GM23338 (cell line): ENCODE measurements at regions not wholly inside any gene's neighbourhood (a gene's known extent, or its start where the extent isn't known, plus 50 kb on each side); places are given as distances from the start of the nearest gene placed in this dataset.

ENCODE experiments used
- ATAC-seq: fragments of 200-7000 bp; cut with Tn5 transposase; 3 replicates; pipeline ENCODE4 v1.9.1; 2020
- DNase-seq: peaks from one replicate; pipeline ENCODE4 v3.0.0-alpha.2; 2015; ENCODE audit warnings: low spot score
- H2AFZ ChIP-seq: fragments of 200-600 bp; sonication (generic); 2 replicates; pipeline ENCODE4 v1.8.0; 2016; ENCODE audit warnings: antibody characterized with exemption, mild to moderate bottlenecking, moderate library complexity
- H3F3A ChIP-seq: fragments of 200-600 bp; sonication (generic); replicated peaks from 2 replicates; pipeline ENCODE4 v1.8.0; 2017; ENCODE audit warnings: antibody characterized with exemption, mixed run types, low read depth
- H3K27ac ChIP-seq: fragments of 200-600 bp; sonication (generic); 2 replicates; pipeline ENCODE4 v1.6.1; 2016; ENCODE audit warnings: low read depth
- H3K27me3 ChIP-seq: fragments of 200-600 bp; sonication (generic); 2 replicates; pipeline ENCODE4 v1.8.0; 2016; ENCODE audit warnings: mild to moderate bottlenecking, mixed run types, moderate library complexity; ENCODE audit not compliant: insufficient read depth
- H3K36me3 ChIP-seq: fragments of 200-600 bp; sonication (generic); 2 replicates; pipeline ENCODE4 v1.8.0; 2016; ENCODE audit warnings: mild to moderate bottlenecking; ENCODE audit not compliant: insufficient read depth
- H3K4me1 ChIP-seq: fragments of 200-600 bp; sonication (generic); 2 replicates; pipeline ENCODE4 v1.8.0; 2016; ENCODE audit warnings: mild to moderate bottlenecking, moderate library complexity; ENCODE audit not compliant: insufficient read depth
- H3K4me2 ChIP-seq: fragments of 200-600 bp; sonication (generic); 2 replicates; pipeline ENCODE4 v1.7.1; 2017; ENCODE audit warnings: mixed run types
- H3K4me3 ChIP-seq: fragments of 200-600 bp; sonication (generic); 2 replicates; pipeline ENCODE4 v1.6.1; 2016; ENCODE audit warnings: mixed run types
- H3K79me2 ChIP-seq: fragments of 200-600 bp; sonication (generic); replicated peaks from 2 replicates; pipeline ENCODE4 v1.8.0; 2017; ENCODE audit warnings: mild to moderate bottlenecking; ENCODE audit not compliant: insufficient read depth
- H3K9me2 ChIP-seq: fragments of 200-600 bp; sonication (generic); 2 replicates; pipeline ENCODE4 v1.8.0; 2017; ENCODE audit not compliant: insufficient read depth
- H4K20me1 ChIP-seq: fragments of 200-600 bp; sonication (generic); replicated peaks from 2 replicates; pipeline ENCODE4 v1.8.0; 2017; ENCODE audit warnings: mild to moderate bottlenecking; ENCODE audit not compliant: insufficient read depth
- H3K27ac Mint-ChIP-seq: 2 replicates; pipeline ENCODE4 v1.8.0; 2020; ENCODE audit warnings: inconsistent platforms, mild to moderate bottlenecking, moderate library complexity, mixed read lengths
- H3K27me3 Mint-ChIP-seq: 3 replicates; pipeline ENCODE4 v1.8.0; 2022; ENCODE audit warnings: low read depth, mild to moderate bottlenecking, moderate library complexity, mixed read lengths, inconsistent platforms; ENCODE audit not compliant: insufficient read depth, poor library complexity
- H3K36me3 Mint-ChIP-seq: 3 replicates; pipeline ENCODE4 v1.8.0; 2021; ENCODE audit warnings: low read depth, mild to moderate bottlenecking, inconsistent platforms, moderate library complexity, mixed read lengths
- H3K4me1 Mint-ChIP-seq: 3 replicates; pipeline ENCODE4 v1.8.0; 2020; ENCODE audit warnings: mild to moderate bottlenecking, inconsistent platforms, mixed read lengths
- H3K4me3 Mint-ChIP-seq: 3 replicates; pipeline ENCODE4 v1.8.0; 2021; ENCODE audit warnings: moderate library complexity, mild to moderate bottlenecking, inconsistent platforms, mixed read lengths
- H3K9me3 Mint-ChIP-seq: 3 replicates; pipeline ENCODE4 v1.8.0; 2020; ENCODE audit warnings: moderate library complexity, mild to moderate bottlenecking, inconsistent platforms, mixed read lengths
- EZH2 ChIP-seq: fragments of 200-600 bp; sonication (generic); IDR thresholded peaks from one replicate; pipeline ENCODE4 v1.8.0; 2017; ENCODE audit warnings: antibody characterized with exemption, mild to moderate bottlenecking, low read depth; ENCODE audit not compliant: unreplicated experiment
- EZH2phosphoT487 ChIP-seq: fragments of 200-600 bp; sonication (generic); IDR thresholded peaks from one replicate; pipeline ENCODE4 v1.8.1; 2018; ENCODE audit warnings: antibody characterized with exemption; ENCODE audit not compliant: unreplicated experiment
- JUNB ChIP-seq: IDR thresholded peaks from one replicate; pipeline ENCODE4 v1.6.1; 2016; ENCODE audit warnings: antibody characterized with exemption; ENCODE audit not compliant: unreplicated experiment
- NANOG ChIP-seq: IDR thresholded peaks from 2 replicates; pipeline ENCODE4 v1.6.1; 2016; ENCODE audit warnings: antibody characterized with exemption, borderline replicate concordance
- POLR2AphosphoS5 ChIP-seq: IDR thresholded peaks from 2 replicates; pipeline ENCODE4 v1.6.1; 2016; ENCODE audit warnings: antibody characterized with exemption, low read depth
- STAT1 ChIP-seq: IDR thresholded peaks from one replicate; pipeline ENCODE4 v1.6.1; 2016; ENCODE audit warnings: antibody characterized with exemption; ENCODE audit not compliant: unreplicated experiment
- ZNF114 ChIP-seq: fragments of 250-450 bp; sonication (Bioruptor Pico); IDR thresholded peaks from 2 replicates; pipeline ENCODE4 v1.5.0; 2020; ENCODE audit warnings: mild to moderate bottlenecking, moderate library complexity
- ZNF331 ChIP-seq: fragments of 250-450 bp; sonication (Bioruptor Pico); IDR thresholded peaks from 2 replicates; pipeline ENCODE4 v1.5.0; 2020; ENCODE audit warnings: low read depth, mild to moderate bottlenecking, moderate library complexity
- TF ChIP-seq, protein P1 (sequence below): fragments of 250-450 bp; sonication (Bioruptor Pico); IDR thresholded peaks from 2 replicates; pipeline ENCODE4 v1.5.0; 2020; ENCODE audit warnings: mild to moderate bottlenecking, moderate library complexity
- TF ChIP-seq, protein P2 (sequence below): IDR thresholded peaks from 2 replicates; pipeline ENCODE4 v1.6.1; 2016; ENCODE audit warnings: antibody characterized with exemption
- TF ChIP-seq, protein P3 (sequence below), 2 experiments: fragments of 200-600 bp in 1 of 2; sonication (generic) in 1 of 2; conservative IDR thresholded peaks; 2 replicates each; pipeline versions ENCODE4 v1.5.1 to v1.6.1; 2016 to 2017; ENCODE audit warnings: antibody characterized with exemption in 2 of 2, low read depth in 2 of 2, mild to moderate bottlenecking in 2 of 2, moderate library complexity in 1 of 2
- TF ChIP-seq, protein P4 (sequence below): IDR thresholded peaks from one replicate; pipeline ENCODE4 v1.6.1; 2018; ENCODE audit warnings: antibody characterized with exemption; ENCODE audit not compliant: unreplicated experiment

DNA sequence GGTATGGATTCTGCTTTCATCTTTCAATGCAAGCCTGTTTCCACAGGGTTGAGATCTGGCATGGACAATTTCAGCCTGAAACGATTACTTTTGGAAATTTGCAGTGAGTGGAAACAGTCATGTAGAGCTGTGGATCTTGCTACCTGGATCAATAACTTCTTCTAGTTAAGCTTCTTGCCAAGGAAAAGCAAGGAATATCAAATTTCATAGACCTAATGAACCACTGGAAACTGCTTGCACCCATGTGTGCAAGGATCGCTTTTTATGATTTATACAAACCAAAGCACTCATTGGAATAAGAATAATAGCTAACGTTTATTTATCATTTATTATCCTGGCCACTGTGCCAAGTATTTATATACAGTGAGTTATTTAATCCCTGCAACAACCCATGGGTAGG lies 392.8 kb downstream of the KCNRG start (continued):
- TF ChIP-seq, protein P1, sequence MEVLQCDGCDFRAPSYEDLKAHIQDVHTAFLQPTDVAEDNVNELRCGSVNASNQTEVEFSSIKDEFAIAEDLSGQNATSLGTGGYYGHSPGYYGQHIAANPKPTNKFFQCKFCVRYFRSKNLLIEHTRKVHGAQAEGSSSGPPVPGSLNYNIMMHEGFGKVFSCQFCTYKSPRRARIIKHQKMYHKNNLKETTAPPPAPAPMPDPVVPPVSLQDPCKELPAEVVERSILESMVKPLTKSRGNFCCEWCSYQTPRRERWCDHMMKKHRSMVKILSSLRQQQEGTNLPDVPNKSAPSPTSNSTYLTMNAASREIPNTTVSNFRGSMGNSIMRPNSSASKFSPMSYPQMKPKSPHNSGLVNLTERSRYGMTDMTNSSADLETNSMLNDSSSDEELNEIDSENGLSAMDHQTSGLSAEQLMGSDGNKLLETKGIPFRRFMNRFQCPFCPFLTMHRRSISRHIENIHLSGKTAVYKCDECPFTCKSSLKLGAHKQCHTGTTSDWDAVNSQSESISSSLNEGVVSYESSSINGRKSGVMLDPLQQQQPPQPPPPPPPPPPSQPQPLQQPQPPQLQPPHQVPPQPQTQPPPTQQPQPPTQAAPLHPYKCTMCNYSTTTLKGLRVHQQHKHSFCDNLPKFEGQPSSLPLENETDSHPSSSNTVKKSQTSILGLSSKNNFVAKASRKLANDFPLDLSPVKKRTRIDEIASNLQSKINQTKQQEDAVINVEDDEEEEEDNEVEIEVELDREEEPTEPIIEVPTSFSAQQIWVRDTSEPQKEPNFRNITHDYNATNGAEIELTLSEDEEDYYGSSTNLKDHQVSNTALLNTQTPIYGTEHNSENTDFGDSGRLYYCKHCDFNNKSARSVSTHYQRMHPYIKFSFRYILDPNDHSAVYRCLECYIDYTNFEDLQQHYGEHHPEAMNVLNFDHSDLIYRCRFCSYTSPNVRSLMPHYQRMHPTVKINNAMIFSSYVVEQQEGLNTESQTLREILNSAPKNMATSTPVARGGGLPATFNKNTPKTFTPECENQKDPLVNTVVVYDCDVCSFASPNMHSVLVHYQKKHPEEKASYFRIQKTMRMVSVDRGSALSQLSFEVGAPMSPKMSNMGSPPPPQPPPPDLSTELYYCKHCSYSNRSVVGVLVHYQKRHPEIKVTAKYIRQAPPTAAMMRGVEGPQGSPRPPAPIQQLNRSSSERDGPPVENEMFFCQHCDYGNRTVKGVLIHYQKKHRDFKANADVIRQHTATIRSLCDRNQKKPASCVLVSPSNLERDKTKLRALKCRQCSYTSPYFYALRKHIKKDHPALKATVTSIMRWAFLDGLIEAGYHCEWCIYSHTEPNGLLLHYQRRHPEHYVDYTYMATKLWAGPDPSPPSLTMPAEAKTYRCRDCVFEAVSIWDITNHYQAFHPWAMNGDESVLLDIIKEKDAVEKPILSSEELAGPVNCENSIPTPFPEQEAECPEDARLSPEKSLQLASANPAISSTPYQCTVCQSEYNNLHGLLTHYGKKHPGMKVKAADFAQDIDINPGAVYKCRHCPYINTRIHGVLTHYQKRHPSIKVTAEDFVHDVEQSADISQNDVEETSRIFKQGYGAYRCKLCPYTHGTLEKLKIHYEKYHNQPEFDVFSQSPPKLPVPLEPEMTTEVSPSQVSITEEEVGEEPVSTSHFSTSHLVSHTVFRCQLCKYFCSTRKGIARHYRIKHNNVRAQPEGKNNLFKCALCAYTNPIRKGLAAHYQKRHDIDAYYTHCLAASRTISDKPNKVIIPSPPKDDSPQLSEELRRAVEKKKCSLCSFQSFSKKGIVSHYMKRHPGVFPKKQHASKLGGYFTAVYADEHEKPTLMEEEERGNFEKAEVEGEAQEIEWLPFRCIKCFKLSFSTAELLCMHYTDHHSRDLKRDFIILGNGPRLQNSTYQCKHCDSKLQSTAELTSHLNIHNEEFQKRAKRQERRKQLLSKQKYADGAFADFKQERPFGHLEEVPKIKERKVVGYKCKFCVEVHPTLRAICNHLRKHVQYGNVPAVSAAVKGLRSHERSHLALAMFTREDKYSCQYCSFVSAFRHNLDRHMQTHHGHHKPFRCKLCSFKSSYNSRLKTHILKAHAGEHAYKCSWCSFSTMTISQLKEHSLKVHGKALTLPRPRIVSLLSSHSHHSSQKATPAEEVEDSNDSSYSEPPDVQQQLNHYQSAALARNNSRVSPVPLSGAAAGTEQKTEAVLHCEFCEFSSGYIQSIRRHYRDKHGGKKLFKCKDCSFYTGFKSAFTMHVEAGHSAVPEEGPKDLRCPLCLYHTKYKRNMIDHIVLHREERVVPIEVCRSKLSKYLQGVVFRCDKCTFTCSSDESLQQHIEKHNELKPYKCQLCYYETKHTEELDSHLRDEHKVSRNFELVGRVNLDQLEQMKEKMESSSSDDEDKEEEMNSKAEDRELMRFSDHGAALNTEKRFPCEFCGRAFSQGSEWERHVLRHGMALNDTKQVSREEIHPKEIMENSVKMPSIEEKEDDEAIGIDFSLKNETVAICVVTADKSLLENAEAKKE (CRISPR knock-in tag) = no peak
- TF ChIP-seq ZNF331 (CRISPR knock-in tag) = no peak

DNA sequence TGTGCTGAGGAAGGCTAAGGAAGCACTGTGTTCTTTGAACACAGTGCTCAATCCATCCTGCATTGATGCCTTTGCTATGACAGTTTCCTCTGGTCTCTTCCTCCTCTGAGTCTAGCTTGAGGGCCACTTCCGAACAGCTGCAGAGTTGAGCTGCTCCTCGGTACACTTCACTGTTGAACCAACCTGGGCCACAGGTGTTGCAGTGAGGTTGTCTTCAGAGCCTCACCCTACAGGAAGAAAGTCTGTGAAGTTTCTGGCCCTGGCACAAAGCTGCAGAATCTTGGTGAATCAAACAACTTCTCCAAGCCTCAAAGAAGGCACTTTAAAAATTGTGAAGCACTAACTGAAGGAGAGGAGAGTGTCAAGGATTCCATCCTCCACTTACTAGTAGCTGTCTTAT lies 394.0 kb downstream of the KCNRG start:
- no peak overlapping the region for H2AFZ ChIP-seq
- no peaks in the 10 kb centered on the region for H3K4me1 ChIP-seq
- Mint-ChIP-seq H3K36me3 (no peaks in the 10 kb centered on the region; the same call in 2 of the 3 replicates), H3K27ac (no peak overlapping the region), H3K9me3 (no peaks in the 10 kb centered on the region), H3K4me3 (no peak overlapping the region), H3K27me3 (no peaks in the 10 kb centered on the region), H3K4me1 (peaks cover 11% of the 10 kb centered on the region)
- H3K79me2 ChIP-seq = no peaks in the 10 kb centered on the region
- H3K4me2 ChIP-seq = no peak overlapping the region
- H4K20me1 ChIP-seq = no peaks in the 10 kb centered on the region
- no peak overlapping the region for H3K4me3 ChIP-seq
- H3K36me3 ChIP-seq = no peaks in the 10 kb centered on the region; the same call in 1 of the 2 replicates
- ATAC-seq = no peak
- peaks cover 4% of the 10 kb centered on the region; the same call in 1 of the 2 replicates for H3K9me2 ChIP-seq
- no peaks in the 10 kb centered on the region for H3F3A ChIP-seq
- no peak overlapping the region for H3K27ac ChIP-seq
- H3K27me3 ChIP-seq = no peaks in the 10 kb centered on the region
- DNase-seq = no peak
- no peak for TF ChIP-seq ZNF114 (CRISPR knock-in tag)
- TF ChIP-seq POLR2AphosphoS5 = no peak
- TF ChIP-seq EZH2 = no peak
- TF ChIP-seq STAT1 = no peak
- TF ChIP-seq, protein P2, sequence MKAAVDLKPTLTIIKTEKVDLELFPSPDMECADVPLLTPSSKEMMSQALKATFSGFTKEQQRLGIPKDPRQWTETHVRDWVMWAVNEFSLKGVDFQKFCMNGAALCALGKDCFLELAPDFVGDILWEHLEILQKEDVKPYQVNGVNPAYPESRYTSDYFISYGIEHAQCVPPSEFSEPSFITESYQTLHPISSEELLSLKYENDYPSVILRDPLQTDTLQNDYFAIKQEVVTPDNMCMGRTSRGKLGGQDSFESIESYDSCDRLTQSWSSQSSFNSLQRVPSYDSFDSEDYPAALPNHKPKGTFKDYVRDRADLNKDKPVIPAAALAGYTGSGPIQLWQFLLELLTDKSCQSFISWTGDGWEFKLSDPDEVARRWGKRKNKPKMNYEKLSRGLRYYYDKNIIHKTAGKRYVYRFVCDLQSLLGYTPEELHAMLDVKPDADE = no peak
- TF ChIP-seq NANOG = no peak
- TF ChIP-seq, protein P3, sequence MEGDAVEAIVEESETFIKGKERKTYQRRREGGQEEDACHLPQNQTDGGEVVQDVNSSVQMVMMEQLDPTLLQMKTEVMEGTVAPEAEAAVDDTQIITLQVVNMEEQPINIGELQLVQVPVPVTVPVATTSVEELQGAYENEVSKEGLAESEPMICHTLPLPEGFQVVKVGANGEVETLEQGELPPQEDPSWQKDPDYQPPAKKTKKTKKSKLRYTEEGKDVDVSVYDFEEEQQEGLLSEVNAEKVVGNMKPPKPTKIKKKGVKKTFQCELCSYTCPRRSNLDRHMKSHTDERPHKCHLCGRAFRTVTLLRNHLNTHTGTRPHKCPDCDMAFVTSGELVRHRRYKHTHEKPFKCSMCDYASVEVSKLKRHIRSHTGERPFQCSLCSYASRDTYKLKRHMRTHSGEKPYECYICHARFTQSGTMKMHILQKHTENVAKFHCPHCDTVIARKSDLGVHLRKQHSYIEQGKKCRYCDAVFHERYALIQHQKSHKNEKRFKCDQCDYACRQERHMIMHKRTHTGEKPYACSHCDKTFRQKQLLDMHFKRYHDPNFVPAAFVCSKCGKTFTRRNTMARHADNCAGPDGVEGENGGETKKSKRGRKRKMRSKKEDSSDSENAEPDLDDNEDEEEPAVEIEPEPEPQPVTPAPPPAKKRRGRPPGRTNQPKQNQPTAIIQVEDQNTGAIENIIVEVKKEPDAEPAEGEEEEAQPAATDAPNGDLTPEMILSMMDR (conservative IDR thresholded peaks at IDR 0.05; ENCODE audit: low read depth in 2 of 2) = no peak
- TF ChIP-seq JUNB = no peak
- no peak for TF ChIP-seq EZH2phosphoT487
- TF ChIP-seq, protein P4, sequence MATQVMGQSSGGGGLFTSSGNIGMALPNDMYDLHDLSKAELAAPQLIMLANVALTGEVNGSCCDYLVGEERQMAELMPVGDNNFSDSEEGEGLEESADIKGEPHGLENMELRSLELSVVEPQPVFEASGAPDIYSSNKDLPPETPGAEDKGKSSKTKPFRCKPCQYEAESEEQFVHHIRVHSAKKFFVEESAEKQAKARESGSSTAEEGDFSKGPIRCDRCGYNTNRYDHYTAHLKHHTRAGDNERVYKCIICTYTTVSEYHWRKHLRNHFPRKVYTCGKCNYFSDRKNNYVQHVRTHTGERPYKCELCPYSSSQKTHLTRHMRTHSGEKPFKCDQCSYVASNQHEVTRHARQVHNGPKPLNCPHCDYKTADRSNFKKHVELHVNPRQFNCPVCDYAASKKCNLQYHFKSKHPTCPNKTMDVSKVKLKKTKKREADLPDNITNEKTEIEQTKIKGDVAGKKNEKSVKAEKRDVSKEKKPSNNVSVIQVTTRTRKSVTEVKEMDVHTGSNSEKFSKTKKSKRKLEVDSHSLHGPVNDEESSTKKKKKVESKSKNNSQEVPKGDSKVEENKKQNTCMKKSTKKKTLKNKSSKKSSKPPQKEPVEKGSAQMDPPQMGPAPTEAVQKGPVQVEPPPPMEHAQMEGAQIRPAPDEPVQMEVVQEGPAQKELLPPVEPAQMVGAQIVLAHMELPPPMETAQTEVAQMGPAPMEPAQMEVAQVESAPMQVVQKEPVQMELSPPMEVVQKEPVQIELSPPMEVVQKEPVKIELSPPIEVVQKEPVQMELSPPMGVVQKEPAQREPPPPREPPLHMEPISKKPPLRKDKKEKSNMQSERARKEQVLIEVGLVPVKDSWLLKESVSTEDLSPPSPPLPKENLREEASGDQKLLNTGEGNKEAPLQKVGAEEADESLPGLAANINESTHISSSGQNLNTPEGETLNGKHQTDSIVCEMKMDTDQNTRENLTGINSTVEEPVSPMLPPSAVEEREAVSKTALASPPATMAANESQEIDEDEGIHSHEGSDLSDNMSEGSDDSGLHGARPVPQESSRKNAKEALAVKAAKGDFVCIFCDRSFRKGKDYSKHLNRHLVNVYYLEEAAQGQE = no peak
